ENCODE measurements at regions not wholly inside any gene's neighbourhood (a gene's known extent, or its start where the extent isn't known, plus 50 kb on each side); places are given as distances from the start of the nearest gene placed in this dataset.
A peak's percentile ranks its signal among the peaks of the same experiment; 100 is the strongest.

DNA sequence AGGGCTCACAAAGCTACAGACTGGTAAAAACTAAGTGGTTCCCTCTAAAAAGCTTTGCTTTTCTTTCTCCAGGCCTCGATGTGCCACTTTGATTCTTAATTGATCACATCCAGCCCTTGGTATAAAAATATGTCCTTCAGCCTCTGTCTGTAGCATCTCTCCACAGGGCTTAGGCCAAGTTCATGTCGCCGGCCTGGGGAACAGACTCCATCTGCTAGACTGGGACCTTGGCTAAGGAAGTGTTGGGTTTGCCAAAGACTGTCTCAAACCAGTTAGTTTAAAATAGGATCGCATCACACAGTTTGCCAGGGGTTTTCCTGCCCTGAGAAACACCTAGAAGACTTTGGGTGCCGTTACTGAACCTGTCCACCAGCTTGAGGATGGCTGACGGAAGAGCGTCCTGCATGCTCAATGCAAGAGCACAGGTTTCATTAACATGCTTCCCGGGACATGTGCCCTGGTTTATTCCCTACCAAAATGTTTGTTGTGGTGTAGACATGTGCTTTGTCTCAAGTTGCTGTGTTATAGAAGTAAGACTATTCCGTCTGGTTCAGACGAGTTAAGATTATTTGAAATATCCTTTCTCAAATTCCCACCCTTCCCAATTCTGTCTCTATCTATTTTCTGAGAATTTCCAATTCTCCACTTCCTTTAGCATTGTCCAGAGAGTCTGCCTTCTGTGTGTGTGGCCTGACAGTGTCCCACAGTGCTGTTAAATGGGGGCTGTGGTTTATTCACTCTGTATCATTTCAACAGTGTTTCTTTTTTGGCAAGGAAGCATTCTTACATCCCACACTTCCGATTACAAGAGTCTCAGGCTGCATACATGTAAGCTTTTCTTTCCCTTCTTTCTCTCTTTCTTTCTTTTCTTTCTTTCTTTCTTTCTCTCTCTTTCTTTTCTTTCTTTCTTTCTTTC lies 334.7 kb downstream of the INHBA start:
- peak; percentile 42 for DNase-seq (ENCODE audit: low read depth)

- DNase-seq (ENCODE audit: low read depth) = no peak
These were observed 351.8 kb downstream of the INHBA start for GRCh38 chr7:41351091-41351490.

- no peak for DNase-seq (ENCODE audit: low read depth)
These were observed 356.0 kb downstream of the INHBA start for GRCh38 chr7:41346878-41347277.

- DNase-seq (ENCODE audit: low read depth) = no peak
These were observed 362.8 kb downstream of the INHBA start for GRCh38 chr7:41339913-41340676.

DNA sequence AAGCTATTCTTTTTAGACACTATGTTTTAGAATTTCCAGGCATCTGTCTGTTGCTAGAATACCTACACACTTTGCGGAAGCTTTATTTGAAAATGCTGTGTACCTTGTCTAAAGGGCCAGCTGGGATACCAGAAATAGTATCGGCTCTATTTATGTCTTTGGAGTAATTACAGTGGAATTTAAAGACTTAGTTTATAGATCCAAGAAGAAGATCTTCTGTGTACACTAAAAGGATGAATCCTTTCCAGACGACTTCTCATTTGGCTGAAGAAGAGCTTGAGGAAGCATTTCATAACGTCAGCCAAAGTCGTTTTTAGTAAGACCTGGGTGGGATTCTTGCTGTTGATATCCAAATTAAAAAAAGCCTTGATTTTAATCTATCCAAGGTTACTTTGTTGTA lies 365.9 kb downstream of the INHBA start:
- DNase-seq (ENCODE audit: low read depth) = no peak

DNA sequence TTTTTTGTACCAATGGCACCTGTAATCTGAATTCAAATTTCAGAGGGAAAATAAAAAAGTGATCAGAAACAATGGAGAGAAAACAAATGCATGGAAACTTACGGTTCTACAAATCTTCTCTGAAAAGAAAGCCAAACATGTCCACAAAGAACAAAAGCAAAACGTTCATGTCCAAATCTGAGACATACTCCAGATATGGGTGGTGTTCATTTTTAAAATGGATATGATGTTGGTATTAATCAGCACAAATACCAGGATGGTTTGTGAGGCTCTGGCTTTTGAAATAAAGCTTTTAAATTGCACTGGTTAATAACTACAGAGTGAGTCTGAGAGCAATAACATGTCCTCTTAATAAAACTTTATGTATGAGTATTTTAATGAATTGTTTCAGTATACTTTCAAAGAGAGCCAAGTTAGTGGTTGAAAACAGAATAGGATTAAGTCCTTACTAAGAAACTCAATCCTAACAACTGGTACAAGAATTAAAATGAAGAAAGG lies 366.4 kb downstream of the INHBA start:
- no peak for DNase-seq (ENCODE audit: low read depth)

DNA sequence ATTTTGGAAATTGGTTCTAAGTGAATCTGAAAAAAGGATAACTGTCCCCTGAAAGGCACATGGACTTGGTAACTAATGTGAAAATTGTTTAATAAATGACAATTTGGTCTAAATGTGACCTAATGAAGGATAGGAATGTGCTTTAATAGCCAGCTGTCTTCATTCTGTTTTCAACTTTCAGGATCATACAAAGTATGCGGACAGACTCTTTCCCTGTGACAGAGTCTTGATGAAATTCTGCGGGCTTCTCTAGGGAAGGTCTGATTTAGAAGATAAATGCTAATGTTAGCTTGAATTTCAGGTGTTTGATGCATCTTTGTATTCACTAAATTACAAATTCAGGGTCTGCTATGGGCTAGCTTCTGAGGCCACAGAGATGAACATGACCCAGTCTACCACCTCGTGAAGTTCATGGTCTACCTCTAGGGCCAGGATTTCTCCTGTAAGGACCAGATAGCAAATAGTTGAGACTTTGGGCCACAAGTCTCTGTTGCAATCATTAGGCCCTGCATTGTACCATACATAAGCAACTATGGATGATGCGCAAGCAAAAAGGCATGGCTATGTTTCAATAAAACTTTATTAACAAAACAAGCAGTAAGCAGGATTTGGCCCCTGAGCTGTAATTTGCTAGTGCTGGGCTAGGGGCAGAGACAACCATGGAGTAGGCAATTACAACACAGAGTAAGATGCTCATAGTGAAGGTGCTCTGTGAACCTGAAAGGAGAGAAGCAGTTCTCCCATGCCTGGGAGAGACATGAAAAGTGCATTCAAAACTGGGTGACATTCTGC lies 368.6 kb downstream of the INHBA start:
- no peak for DNase-seq (ENCODE audit: low read depth)

DNA sequence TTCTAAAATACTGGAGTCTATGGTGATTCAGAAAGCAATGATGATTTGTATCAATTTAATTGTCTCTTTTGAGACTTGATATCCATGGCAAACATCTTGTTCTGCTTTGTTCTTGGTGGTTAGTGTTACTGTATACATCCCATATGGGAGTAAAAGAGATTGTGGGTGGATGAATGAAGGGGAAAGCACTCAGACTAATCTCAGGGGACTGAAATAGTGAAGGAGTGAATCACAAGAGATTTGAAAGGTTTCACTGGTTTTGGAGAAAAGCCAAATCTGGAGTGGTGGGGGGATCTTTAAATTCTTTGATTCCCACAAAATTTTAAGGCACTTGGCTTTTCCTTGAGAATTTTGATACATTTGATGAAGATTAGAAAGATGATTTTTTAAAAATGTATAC lies 369.4 kb downstream of the INHBA start:
- DNase-seq (ENCODE audit: low read depth) = peak; percentile 84

GRCh38 chr7:41331194-41331593 lies 371.7 kb downstream of the INHBA start:
- no peak for DNase-seq (ENCODE audit: low read depth)

- peak; percentile 70 for DNase-seq (ENCODE audit: low read depth)
These were observed 374.3 kb downstream of the INHBA start for GRCh38 chr7:41328544-41328943.

GRCh38 chr7:41328131-41328530 lies 374.8 kb downstream of the INHBA start:
- DNase-seq (ENCODE audit: low read depth) = peak; percentile 42

DNA sequence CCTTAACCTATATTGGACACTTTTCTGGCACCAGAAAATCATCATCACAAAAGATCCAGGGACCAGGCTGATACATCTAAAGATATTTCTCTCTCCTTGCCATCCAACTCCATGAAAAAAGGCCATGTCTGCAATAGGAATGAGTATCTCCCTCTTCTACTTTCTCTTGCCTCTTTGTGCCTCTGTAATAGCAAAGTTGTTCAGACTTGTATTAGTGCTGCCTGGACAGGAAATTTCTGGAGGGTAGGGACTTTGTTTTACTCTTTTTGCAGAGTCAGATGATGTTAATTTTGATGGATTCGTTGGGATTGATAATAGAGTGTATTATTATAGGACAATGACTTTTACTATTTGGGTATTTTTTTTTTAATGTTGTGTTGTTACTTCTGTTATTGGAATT lies 376.3 kb downstream of the INHBA start:
- DNase-seq (ENCODE audit: low read depth) = no peak

- peak; percentile 83 for DNase-seq (ENCODE audit: low read depth)
These were observed 379.1 kb downstream of the INHBA start for GRCh38 chr7:41323806-41324205.

GRCh38 chr7:41319581-41319980 lies 383.3 kb downstream of the INHBA start:
- DNase-seq (ENCODE audit: low read depth) = no peak

DNA sequence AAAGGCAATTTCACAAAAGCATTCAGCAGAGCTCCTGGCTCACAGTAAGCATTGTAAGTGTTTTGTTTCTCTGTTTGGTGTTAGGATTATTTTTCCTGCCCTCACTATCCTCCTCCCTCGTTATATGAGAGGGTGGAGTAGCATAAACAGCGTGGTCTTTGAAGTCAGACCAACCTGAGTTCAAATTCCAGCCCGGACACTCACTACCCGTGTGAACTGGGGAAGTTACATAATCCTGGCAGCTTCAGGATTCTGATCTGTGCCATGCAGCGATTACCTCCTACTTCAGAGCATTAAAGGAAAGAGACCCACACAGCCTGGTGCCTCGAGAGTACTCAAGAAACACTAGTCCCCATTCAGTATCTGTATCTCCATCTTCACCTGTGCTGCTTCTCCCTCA lies 386.5 kb downstream of the INHBA start:
- DNase-seq (ENCODE audit: low read depth) = no peak

DNA sequence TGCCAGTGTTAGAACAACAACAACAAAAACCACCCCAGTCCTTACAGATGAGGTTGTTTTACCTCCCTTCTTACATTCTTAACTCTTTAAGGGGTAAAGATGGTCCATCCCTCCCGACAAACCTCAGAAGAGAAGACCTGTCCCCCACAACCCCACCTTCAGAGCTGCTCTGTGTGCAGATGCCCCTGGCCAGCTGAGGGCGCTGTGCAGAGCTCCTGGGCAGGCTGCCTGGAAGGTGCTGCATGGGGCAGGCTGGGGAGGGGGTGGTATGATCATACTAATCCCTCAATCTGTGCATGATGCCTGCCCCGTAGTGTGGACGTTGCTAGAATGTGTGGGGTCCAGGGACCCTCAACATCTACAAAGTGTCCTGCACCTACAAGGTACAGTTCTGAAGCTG lies 387.1 kb downstream of the INHBA start:
- DNase-seq (ENCODE audit: low read depth) = no peak

GRCh38 chr7:41313171-41313570 lies 389.7 kb downstream of the INHBA start:
- no peak for DNase-seq (ENCODE audit: low read depth)

- DNase-seq (ENCODE audit: low read depth) = no peak
These were observed 390.7 kb downstream of the INHBA start for GRCh38 chr7:41312235-41312634.

GRCh38 chr7:41311301-41311700 lies 391.6 kb downstream of the INHBA start:
- no peak for DNase-seq (ENCODE audit: low read depth)

DNA sequence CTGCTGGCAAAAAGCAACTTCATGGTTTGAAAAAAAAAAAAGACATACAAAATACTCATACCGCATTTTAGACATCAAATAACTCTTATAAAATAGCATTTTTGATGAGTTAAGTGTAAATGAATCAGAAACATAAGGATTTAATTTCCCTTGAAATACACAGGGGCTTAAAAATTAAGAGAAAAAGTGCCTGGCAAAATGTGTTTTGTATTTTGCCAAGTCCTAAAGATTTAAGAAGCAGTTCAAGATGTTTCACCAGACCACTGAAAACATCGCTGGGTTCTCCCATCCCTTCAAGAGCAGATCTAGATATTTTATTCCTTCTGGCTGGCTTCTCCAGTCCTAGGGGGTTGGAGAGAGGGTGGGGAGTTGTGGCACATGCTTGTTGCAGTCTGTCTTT lies 396.4 kb downstream of the INHBA start:
- DNase-seq (ENCODE audit: low read depth) = no peak

GRCh38 chr7:41305001-41305400 lies 397.9 kb downstream of the INHBA start:
- DNase-seq (ENCODE audit: low read depth) = no peak

DNA sequence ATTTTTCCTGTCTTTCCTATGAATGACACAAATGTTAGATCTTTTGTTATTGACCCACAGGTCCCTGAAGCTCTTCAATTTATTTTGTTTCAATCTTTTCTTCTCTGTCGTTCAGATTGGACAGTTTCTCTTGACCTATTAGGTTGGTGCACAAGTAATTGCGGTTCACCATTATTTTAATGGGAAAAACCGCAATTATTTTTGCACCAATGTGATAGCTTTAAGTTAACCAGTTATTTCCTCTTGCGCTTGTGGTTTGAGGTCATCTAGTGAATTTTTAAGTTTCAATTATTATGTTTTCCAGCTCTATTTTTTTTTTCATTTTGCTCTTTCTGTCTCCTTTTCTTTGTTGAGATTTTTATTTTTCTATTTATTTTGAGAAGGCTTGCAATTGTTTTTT lies 399.2 kb downstream of the INHBA start:
- no peak for DNase-seq (ENCODE audit: low read depth)
